ENCODE measurements at regions not wholly inside any gene's neighbourhood (a gene's known extent, or its start where the extent isn't known, plus 50 kb on each side); places are given as distances from the start of the nearest gene placed in this dataset.

- no peak for TF ChIP-seq POLR2A (IDR thresholded peaks at IDR 0.05)
- TF ChIP-seq, protein P1, sequence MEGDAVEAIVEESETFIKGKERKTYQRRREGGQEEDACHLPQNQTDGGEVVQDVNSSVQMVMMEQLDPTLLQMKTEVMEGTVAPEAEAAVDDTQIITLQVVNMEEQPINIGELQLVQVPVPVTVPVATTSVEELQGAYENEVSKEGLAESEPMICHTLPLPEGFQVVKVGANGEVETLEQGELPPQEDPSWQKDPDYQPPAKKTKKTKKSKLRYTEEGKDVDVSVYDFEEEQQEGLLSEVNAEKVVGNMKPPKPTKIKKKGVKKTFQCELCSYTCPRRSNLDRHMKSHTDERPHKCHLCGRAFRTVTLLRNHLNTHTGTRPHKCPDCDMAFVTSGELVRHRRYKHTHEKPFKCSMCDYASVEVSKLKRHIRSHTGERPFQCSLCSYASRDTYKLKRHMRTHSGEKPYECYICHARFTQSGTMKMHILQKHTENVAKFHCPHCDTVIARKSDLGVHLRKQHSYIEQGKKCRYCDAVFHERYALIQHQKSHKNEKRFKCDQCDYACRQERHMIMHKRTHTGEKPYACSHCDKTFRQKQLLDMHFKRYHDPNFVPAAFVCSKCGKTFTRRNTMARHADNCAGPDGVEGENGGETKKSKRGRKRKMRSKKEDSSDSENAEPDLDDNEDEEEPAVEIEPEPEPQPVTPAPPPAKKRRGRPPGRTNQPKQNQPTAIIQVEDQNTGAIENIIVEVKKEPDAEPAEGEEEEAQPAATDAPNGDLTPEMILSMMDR (IDR thresholded peaks at IDR 0.05) = no peak
These were observed 193.1 kb upstream of the GSC start for GRCh38 chr14:94963051-94963450.

Data from right lobe of liver (tissue), 4 donors.